HepG2 (cell line): ENCODE measurements at regions not wholly inside any gene's neighbourhood (a gene's known extent, or its start where the extent isn't known, plus 50 kb on each side); places are given as distances from the start of the nearest gene placed in this dataset.

Experiments used
- JUNB ChIP-seq: sonication (generic); formaldehyde crosslinking; IDR thresholded peaks from 2 replicates; pipeline ENCODE4 v1.8.0; 2022; ENCODE audit warnings: missing genetic modification reagents, mild to moderate bottlenecking, borderline replicate concordance
- TFE3 ChIP-seq: IDR thresholded peaks from 2 replicates; pipeline ENCODE4 v1.6.1; 2016

GRCh38 chr9:26677965-26678706 lies 214.5 kb downstream of the CAAP1 start:
- TF ChIP-seq TFE3 (no peak), JUNB (CRISPR knock-in tag) (no peak)
